ENCODE measurements at regions not wholly inside any gene's neighbourhood (a gene's known extent, or its start where the extent isn't known, plus 50 kb on each side); places are given as distances from the start of the nearest gene placed in this dataset.

GRCh38 chrX:110563282-110563681 is 204.6 kb downstream of the RTL9 start:
- no peak for DNase-seq
- in situ Hi-C loops (cut with HindIII; ENCODE audit: low pct_ligation_motif_present, low pct_unique_long_range_greater_than_20kb, low sequenced_read_pairs): no loop called here

- no peak for DNase-seq
Observed at GRCh38 chrX:110568441-110568840, 209.8 kb downstream of the RTL9 start.

GRCh38 chrX:110569506-110569905 is 210.9 kb downstream of the RTL9 start:
- no peak for DNase-seq
- in situ Hi-C loops (cut with HindIII; ENCODE audit: low pct_ligation_motif_present, low pct_unique_long_range_greater_than_20kb, low sequenced_read_pairs): no loop called here

More at GRCh38 chrX:110568441-110568840, 209.8 kb downstream of the RTL9 start:
- in situ Hi-C loops (cut with HindIII; ENCODE audit: low pct_ligation_motif_present, low pct_unique_long_range_greater_than_20kb, low sequenced_read_pairs): no loop called here

- in situ Hi-C loops (cut with HindIII; ENCODE audit: low pct_ligation_motif_present, low pct_unique_long_range_greater_than_20kb, low sequenced_read_pairs): no loop called here
- DNase-seq: no peak
Observed at GRCh38 chrX:110578270-110578669, 217.3 kb downstream of the CHRDL1 start.

GRCh38 chrX:110584083-110584482 is 211.5 kb downstream of the CHRDL1 start:
- DNase-seq: no peak
- in situ Hi-C loops (cut with HindIII; ENCODE audit: low pct_ligation_motif_present, low pct_unique_long_range_greater_than_20kb, low sequenced_read_pairs): no loop called here

- DNase-seq: no peak
- in situ Hi-C loops (cut with HindIII; ENCODE audit: low pct_ligation_motif_present, low pct_unique_long_range_greater_than_20kb, low sequenced_read_pairs): no loop called here
Observed at GRCh38 chrX:110588164-110588563, 207.5 kb downstream of the CHRDL1 start.

GRCh38 chrX:110588853-110589252 is 206.8 kb downstream of the CHRDL1 start:
- no peak for DNase-seq
- in situ Hi-C loops (cut with HindIII; ENCODE audit: low pct_ligation_motif_present, low pct_unique_long_range_greater_than_20kb, low sequenced_read_pairs): no loop called here

- DNase-seq: no peak
- in situ Hi-C loops (cut with HindIII; ENCODE audit: low pct_ligation_motif_present, low pct_unique_long_range_greater_than_20kb, low sequenced_read_pairs): no loop called here
Observed at GRCh38 chrX:110600745-110601310, 194.8 kb downstream of the CHRDL1 start.

GRCh38 chrX:110614596-110614995 is 181.0 kb downstream of the CHRDL1 start:
- in situ Hi-C loops (cut with HindIII; ENCODE audit: low pct_ligation_motif_present, low pct_unique_long_range_greater_than_20kb, low sequenced_read_pairs): no loop called here

More at GRCh38 chrX:110614596-110614995, 181.0 kb downstream of the CHRDL1 start:
- no peak for DNase-seq

Measured in ACHN (cell line).